GM23338 (cell line): ENCODE measurements at regions not wholly inside any gene's neighbourhood (a gene's known extent, or its start where the extent isn't known, plus 50 kb on each side); places are given as distances from the start of the nearest gene placed in this dataset.

Experiments used
- CREB1 ChIP-seq: fragments of 250-450 bp; sonication (Bioruptor Pico); IDR thresholded peaks from 2 replicates; pipeline ENCODE4 v1.5.0; 2020; ENCODE audit warnings: low read depth, mild to moderate bottlenecking, moderate library complexity
- EZH2 ChIP-seq: fragments of 200-600 bp; sonication (generic); IDR thresholded peaks from one replicate; pipeline ENCODE4 v1.8.0; 2017; ENCODE audit warnings: antibody characterized with exemption, mild to moderate bottlenecking, low read depth; ENCODE audit not compliant: unreplicated experiment
- NANOG ChIP-seq: IDR thresholded peaks from 2 replicates; pipeline ENCODE4 v1.6.1; 2016; ENCODE audit warnings: antibody characterized with exemption, borderline replicate concordance
- POLR2AphosphoS5 ChIP-seq: IDR thresholded peaks from 2 replicates; pipeline ENCODE4 v1.6.1; 2016; ENCODE audit warnings: antibody characterized with exemption, low read depth
- STAT1 ChIP-seq: IDR thresholded peaks from one replicate; pipeline ENCODE4 v1.6.1; 2016; ENCODE audit warnings: antibody characterized with exemption; ENCODE audit not compliant: unreplicated experiment
- TF ChIP-seq, protein P1 (sequence below), 2 experiments: fragments of 200-600 bp in 1 of 2; sonication (generic) in 1 of 2; conservative IDR thresholded peaks; 2 replicates each; pipeline versions ENCODE4 v1.5.1 to v1.6.1; 2016 to 2017; ENCODE audit warnings: antibody characterized with exemption in 2 of 2, low read depth in 2 of 2, mild to moderate bottlenecking in 2 of 2, moderate library complexity in 1 of 2
- TF ChIP-seq, protein P2 (sequence below): IDR thresholded peaks from one replicate; pipeline ENCODE4 v1.6.1; 2018; ENCODE audit warnings: antibody characterized with exemption; ENCODE audit not compliant: unreplicated experiment

DNA sequence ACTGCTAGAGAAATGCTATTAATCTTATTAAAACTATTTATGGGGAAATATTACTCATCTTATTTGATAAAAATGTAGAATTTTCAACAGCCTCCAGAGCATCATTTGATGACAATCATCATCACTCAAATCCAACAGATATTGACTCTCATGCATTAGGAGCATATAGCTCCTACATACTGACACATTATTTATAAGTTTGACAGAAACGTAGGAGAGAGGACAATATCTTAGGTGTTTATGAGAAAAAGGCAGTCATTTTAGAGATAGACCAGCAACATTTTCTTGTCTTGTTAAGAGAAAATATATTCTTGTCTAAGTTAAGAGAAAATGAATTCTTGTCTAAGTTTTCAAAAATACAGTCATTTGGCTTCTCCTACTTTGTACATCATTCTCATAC lies 2550.2 kb downstream of the PCDH7 start:
- TF ChIP-seq, protein P1, sequence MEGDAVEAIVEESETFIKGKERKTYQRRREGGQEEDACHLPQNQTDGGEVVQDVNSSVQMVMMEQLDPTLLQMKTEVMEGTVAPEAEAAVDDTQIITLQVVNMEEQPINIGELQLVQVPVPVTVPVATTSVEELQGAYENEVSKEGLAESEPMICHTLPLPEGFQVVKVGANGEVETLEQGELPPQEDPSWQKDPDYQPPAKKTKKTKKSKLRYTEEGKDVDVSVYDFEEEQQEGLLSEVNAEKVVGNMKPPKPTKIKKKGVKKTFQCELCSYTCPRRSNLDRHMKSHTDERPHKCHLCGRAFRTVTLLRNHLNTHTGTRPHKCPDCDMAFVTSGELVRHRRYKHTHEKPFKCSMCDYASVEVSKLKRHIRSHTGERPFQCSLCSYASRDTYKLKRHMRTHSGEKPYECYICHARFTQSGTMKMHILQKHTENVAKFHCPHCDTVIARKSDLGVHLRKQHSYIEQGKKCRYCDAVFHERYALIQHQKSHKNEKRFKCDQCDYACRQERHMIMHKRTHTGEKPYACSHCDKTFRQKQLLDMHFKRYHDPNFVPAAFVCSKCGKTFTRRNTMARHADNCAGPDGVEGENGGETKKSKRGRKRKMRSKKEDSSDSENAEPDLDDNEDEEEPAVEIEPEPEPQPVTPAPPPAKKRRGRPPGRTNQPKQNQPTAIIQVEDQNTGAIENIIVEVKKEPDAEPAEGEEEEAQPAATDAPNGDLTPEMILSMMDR (conservative IDR thresholded peaks at IDR 0.05; ENCODE audit: low read depth in 2 of 2): no peak
- TF ChIP-seq, protein P2, sequence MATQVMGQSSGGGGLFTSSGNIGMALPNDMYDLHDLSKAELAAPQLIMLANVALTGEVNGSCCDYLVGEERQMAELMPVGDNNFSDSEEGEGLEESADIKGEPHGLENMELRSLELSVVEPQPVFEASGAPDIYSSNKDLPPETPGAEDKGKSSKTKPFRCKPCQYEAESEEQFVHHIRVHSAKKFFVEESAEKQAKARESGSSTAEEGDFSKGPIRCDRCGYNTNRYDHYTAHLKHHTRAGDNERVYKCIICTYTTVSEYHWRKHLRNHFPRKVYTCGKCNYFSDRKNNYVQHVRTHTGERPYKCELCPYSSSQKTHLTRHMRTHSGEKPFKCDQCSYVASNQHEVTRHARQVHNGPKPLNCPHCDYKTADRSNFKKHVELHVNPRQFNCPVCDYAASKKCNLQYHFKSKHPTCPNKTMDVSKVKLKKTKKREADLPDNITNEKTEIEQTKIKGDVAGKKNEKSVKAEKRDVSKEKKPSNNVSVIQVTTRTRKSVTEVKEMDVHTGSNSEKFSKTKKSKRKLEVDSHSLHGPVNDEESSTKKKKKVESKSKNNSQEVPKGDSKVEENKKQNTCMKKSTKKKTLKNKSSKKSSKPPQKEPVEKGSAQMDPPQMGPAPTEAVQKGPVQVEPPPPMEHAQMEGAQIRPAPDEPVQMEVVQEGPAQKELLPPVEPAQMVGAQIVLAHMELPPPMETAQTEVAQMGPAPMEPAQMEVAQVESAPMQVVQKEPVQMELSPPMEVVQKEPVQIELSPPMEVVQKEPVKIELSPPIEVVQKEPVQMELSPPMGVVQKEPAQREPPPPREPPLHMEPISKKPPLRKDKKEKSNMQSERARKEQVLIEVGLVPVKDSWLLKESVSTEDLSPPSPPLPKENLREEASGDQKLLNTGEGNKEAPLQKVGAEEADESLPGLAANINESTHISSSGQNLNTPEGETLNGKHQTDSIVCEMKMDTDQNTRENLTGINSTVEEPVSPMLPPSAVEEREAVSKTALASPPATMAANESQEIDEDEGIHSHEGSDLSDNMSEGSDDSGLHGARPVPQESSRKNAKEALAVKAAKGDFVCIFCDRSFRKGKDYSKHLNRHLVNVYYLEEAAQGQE: no peak
- TF ChIP-seq CREB1 (CRISPR knock-in tag) (no peak), EZH2 (no peak), STAT1 (no peak), POLR2AphosphoS5 (no peak), NANOG (no peak)
